H1 (cell line): ENCODE measurements at regions not wholly inside any gene's neighbourhood (a gene's known extent, or its start where the extent isn't known, plus 50 kb on each side); places are given as distances from the start of the nearest gene placed in this dataset.

Source experiments
- CTCF ChIA-PET: fragments of 300-600 bp; sonication (Branson Sonifier 250); formaldehyde crosslinking; loops from one replicate; lab custom pipeline; 2021; ENCODE audit not compliant: partially characterized antibody; lab: Charles Lee
- POLR2A ChIA-PET: fragments of 300-600 bp; sonication (Branson Sonifier 250); formaldehyde crosslinking; loops from one replicate; lab custom pipeline; 2021; ENCODE audit warnings: inconsistent platforms; ENCODE audit not compliant: partially characterized antibody; lab: Charles Lee
- DNase-seq, 2 experiments: peaks; one replicate each; pipeline versions ENCODE4 v3.0.0 to v3.0.0-alpha.2; 2010 to 2022; ENCODE audit warnings: low spot score in 2 of 2, low read depth in 1 of 2, mixed read lengths in 1 of 2
- FAIRE-seq: peaks from 2 replicates; lab custom pipeline; 2011; peaks lifted over from hg19 to GRCh38; lab: Jason Lieb, UNC
- H2AFZ ChIP-seq: 2 replicates; pipeline ENCODE4 v1.8.1; 2012; ENCODE audit warnings: low read length, inconsistent platforms
- H2AK5ac ChIP-seq: 2 replicates; pipeline ENCODE4 v1.6.1; 2013; ENCODE audit warnings: low read depth, low read length
- H2BK120ac ChIP-seq: replicated peaks from 2 replicates; pipeline ENCODE3; 2013; ENCODE audit warnings: low read depth, low read length, inconsistent platforms
- H2BK12ac ChIP-seq: 2 replicates; pipeline ENCODE4 v1.6.1; 2013; ENCODE audit warnings: low read depth, low read length
- H2BK15ac ChIP-seq: 2 replicates; pipeline ENCODE4 v1.6.1; 2013; ENCODE audit warnings: low read length
- H2BK20ac ChIP-seq: 2 replicates; pipeline ENCODE4 v1.6.1; 2013; ENCODE audit warnings: low read length
- H2BK5ac ChIP-seq: 2 replicates; pipeline ENCODE4 v1.6.1; 2013; ENCODE audit warnings: low read depth, low read length
- H3K14ac ChIP-seq: 2 replicates; pipeline ENCODE4 v1.6.1; 2013; ENCODE audit warnings: inconsistent platforms; ENCODE audit not compliant: insufficient read length
- H3K18ac ChIP-seq: 2 replicates; pipeline ENCODE4 v1.6.1; 2013; ENCODE audit warnings: low read length; ENCODE audit errors: extremely low read depth
- H3K23ac ChIP-seq: 2 replicates; pipeline ENCODE4 v1.6.1; 2013; ENCODE audit warnings: inconsistent platforms; ENCODE audit not compliant: insufficient read length
- H3K23me2 ChIP-seq: 2 replicates; pipeline ENCODE4 v1.6.1; 2013; ENCODE audit warnings: low read depth, low read length
- H3K27ac ChIP-seq: 2 replicates; pipeline ENCODE4 v1.6.1; 2011; ENCODE audit warnings: low read depth, low read length, inconsistent platforms
- H3K27me3 ChIP-seq, 4 experiments: replicated peaks in 1 of 4; 1 replicate in 1 of 4; 2 replicates in 3 of 4; pipeline versions ENCODE4 v1.6.1 to v1.8.1; 2011 to 2013; ENCODE audit warnings: low read length in 3 of 4, mild to moderate bottlenecking in 3 of 4, inconsistent platforms in 2 of 4, mixed read lengths in 2 of 4, moderate library complexity in 1 of 4; ENCODE audit not compliant: control insufficient read depth in 3 of 4, insufficient read depth in 3 of 4; ENCODE audit errors: extremely low read depth in 1 of 4
- H3K36me3 ChIP-seq, 4 experiments: 2 replicates each; pipeline versions ENCODE4 v1.6.1 to v1.8.1; 2011 to 2013; ENCODE audit warnings: mild to moderate bottlenecking in 4 of 4, low read length in 3 of 4, moderate library complexity in 2 of 4, control low read depth in 1 of 4, inconsistent platforms in 1 of 4; ENCODE audit not compliant: insufficient read depth in 4 of 4, control insufficient read depth in 2 of 4
- H3K4ac ChIP-seq: replicated peaks from 2 replicates; pipeline ENCODE3; 2013; ENCODE audit warnings: low read length, low read depth, mixed read lengths, inconsistent platforms; ENCODE audit not compliant: insufficient read length
- H3K4me1 ChIP-seq, 4 experiments: replicated peaks in 1 of 4; 1 replicate in 1 of 4; 2 replicates in 3 of 4; pipeline versions ENCODE4 v1.6.1 to v1.8.1; 2011 to 2013; ENCODE audit warnings: low read length in 3 of 4, inconsistent platforms in 2 of 4, mixed read lengths in 1 of 4; ENCODE audit not compliant: insufficient read depth in 4 of 4, control insufficient read depth in 3 of 4
- H3K4me2 ChIP-seq, 2 experiments: 2 replicates each; pipeline versions ENCODE4 v1.6.1 to v1.8.1; 2011 to 2013; ENCODE audit warnings: low read depth in 2 of 2, low read length in 2 of 2, control low read depth in 1 of 2, inconsistent platforms in 1 of 2, mild to moderate bottlenecking in 1 of 2; ENCODE audit not compliant: insufficient read depth in 1 of 2
- H3K4me3 ChIP-seq, 4 experiments: fragments of 200-600, 300-600 bp in 1 of 4; sonication (generic), shearing (Covaris generic), sonication (Bioruptor Twin) in 1 of 4; 2 replicates each; pipeline versions ENCODE4 v1.5.1 to v1.8.1; 2011 to 2016; ENCODE audit warnings: low read length in 4 of 4, low read depth in 3 of 4, control low read depth in 2 of 4, inconsistent platforms in 2 of 4, mild to moderate bottlenecking in 2 of 4, mixed read lengths in 1 of 4, moderate library complexity in 1 of 4; ENCODE audit not compliant: insufficient read depth in 2 of 4; ENCODE audit errors: extremely low read depth in 1 of 4
- H3K56ac ChIP-seq: replicated peaks from 2 replicates; pipeline ENCODE3; 2013; ENCODE audit warnings: low read depth, mild to moderate bottlenecking, mixed read lengths, low read length, inconsistent platforms; ENCODE audit not compliant: insufficient read length
- H3K79me1 ChIP-seq: 2 replicates; pipeline ENCODE4 v1.6.1; 2013; ENCODE audit warnings: low read depth, low read length, control low read depth
- H3K79me2 ChIP-seq, 2 experiments: 2 replicates each; pipeline versions ENCODE4 v1.6.1 to v1.8.1; 2012 to 2013; ENCODE audit warnings: low read length in 2 of 2, mild to moderate bottlenecking in 2 of 2, inconsistent platforms in 1 of 2; ENCODE audit not compliant: insufficient read depth in 2 of 2, control insufficient read depth in 1 of 2
- H3K9ac ChIP-seq, 4 experiments: replicated peaks in 1 of 4; 1 replicate in 1 of 4; 2 replicates in 3 of 4; pipeline versions ENCODE4 v1.6.1 to v1.8.1; 2011 to 2013; ENCODE audit warnings: low read depth in 3 of 4, low read length in 3 of 4, control low read depth in 2 of 4, mild to moderate bottlenecking in 2 of 4, moderate library complexity in 2 of 4, inconsistent platforms in 1 of 4; ENCODE audit errors: extremely low read depth in 1 of 4
- H3K9me3 ChIP-seq, 2 experiments: 2 replicates each; pipeline versions ENCODE4 v1.6.1 to v1.8.1; 2012 to 2013; ENCODE audit warnings: mild to moderate bottlenecking in 2 of 2, moderate library complexity in 2 of 2, control low read depth in 1 of 2, inconsistent platforms in 1 of 2, low read depth in 1 of 2, low read length in 1 of 2, mixed read lengths in 1 of 2; ENCODE audit not compliant: insufficient read depth in 2 of 2
- H4K20me1 ChIP-seq, 2 experiments: replicated peaks in 1 of 2; 2 replicates each; pipeline versions ENCODE3 to v1.8.1; 2011 to 2013; ENCODE audit warnings: inconsistent platforms in 2 of 2, low read length in 2 of 2, mild to moderate bottlenecking in 1 of 2; ENCODE audit not compliant: insufficient read depth in 2 of 2, control insufficient read depth in 1 of 2
- H4K5ac ChIP-seq: 2 replicates; pipeline ENCODE4 v1.6.1; 2013; ENCODE audit warnings: low read length, low read depth, mixed read lengths, inconsistent platforms; ENCODE audit not compliant: insufficient read length
- H4K8ac ChIP-seq: 2 replicates; pipeline ENCODE4 v1.8.0; 2013; ENCODE audit warnings: mild to moderate bottlenecking, moderate library complexity, low read length, inconsistent platforms; ENCODE audit not compliant: insufficient read depth; ENCODE audit errors: extremely low read depth
- H4K91ac ChIP-seq: replicated peaks from 2 replicates; pipeline ENCODE3; 2013; ENCODE audit warnings: low read length, mixed read lengths, inconsistent platforms; ENCODE audit not compliant: insufficient read length
- JUN ChIP-seq: IDR thresholded peaks from 2 replicates; pipeline ENCODE4 v1.6.1; 2011; ENCODE audit warnings: low read depth, mild to moderate bottlenecking, improper control_type of control experiment, low read length
- PHF8 ChIP-seq: fragments of 200-600 bp; sonication (generic); conservative IDR thresholded peaks from 2 replicates; pipeline ENCODE4 v1.7.1; 2012; ENCODE audit warnings: low read depth, mild to moderate bottlenecking, inconsistent platforms, low read length, moderate library complexity
- POLR2AphosphoS5 ChIP-seq: IDR thresholded peaks from 2 replicates; pipeline ENCODE4 v1.6.1; 2011; ENCODE audit warnings: low read depth, low read length
- RAD21 ChIP-seq, 2 experiments: IDR thresholded peaks in 1 of 2; conservative IDR thresholded peaks in 1 of 2; 2 replicates each; pipeline ENCODE4 v1.6.1; 2011; ENCODE audit warnings: low read depth in 2 of 2, low read length in 2 of 2, improper control_type of control experiment in 1 of 2, inconsistent platforms in 1 of 2, mild to moderate bottlenecking in 1 of 2, moderate library complexity in 1 of 2
- USF2 ChIP-seq: IDR thresholded peaks from 2 replicates; pipeline ENCODE4 v1.6.1; 2011; ENCODE audit warnings: low read length, improper control_type of control experiment
- WGBS, 2 experiments: shearing (Covaris generic) in 1 of 2; methylation state at CpG; one replicate each; pipeline versions ENCODE4 v1.1.6 to v1.1.7; 2013 to 2015; ENCODE audit warnings: low lambda C conversion rate in 2 of 2, mixed read lengths in 2 of 2, inconsistent platforms in 1 of 2, low coverage in 1 of 2, missing lambda C conversion rate in 1 of 2; ENCODE audit not compliant: insufficient replicate concordance in 2 of 2, insufficient coverage in 1 of 2, insufficient read length in 1 of 2; ENCODE audit errors: extremely low coverage in 1 of 2, missing lambda C conversion rate in 1 of 2; 5-methylcytosine and 5-hydroxymethylcytosine counted together

GRCh38 chr2:41379496-41380221 lies 668.2 kb upstream of the PKDCC start:
- 95% methylated on average over 13 of the region's 13 CpGs; no CpG with 5 or more reads in 1 of the 2 experiments for WGBS, 2 experiments
- POLR2A ChIA-PET = no interaction called here
- H4K5ac ChIP-seq = no peak overlapping the region
- no peak overlapping the region for H3K23ac ChIP-seq
- H3K56ac ChIP-seq = no peak overlapping the region
- no peak overlapping the region for H2BK12ac ChIP-seq
- H3K36me3 ChIP-seq = no peaks in the 10 kb centered on the region
- H4K91ac ChIP-seq = no peak overlapping the region
- no peak overlapping the region for H3K4me3 ChIP-seq
- no peak overlapping the region for H3K4me2 ChIP-seq
- no peaks in the 10 kb centered on the region for H3K27me3 ChIP-seq
- H2AFZ ChIP-seq = no peak overlapping the region
- no peak for FAIRE-seq
- no peak overlapping the region for H3K27ac ChIP-seq
- DNase-seq = no peak
- no peak overlapping the region for H3K18ac ChIP-seq
- no peak overlapping the region for H2BK5ac ChIP-seq
- no peak overlapping the region for H2BK120ac ChIP-seq
- H3K9ac ChIP-seq = no peak overlapping the region
- TF ChIP-seq PHF8 (no peak), RAD21 (IDR thresholded peaks at IDR 0.05 in 1 of 2, conservative IDR thresholded peaks at IDR 0.05 in 1 of 2; ENCODE audit: low read depth in 2 of 2, low read length in 2 of 2) (no peak), POLR2AphosphoS5 (no peak), USF2 (no peak), JUN (no peak)
- TF ChIP-seq, all 59 proteins: peak for 0
- Histone ChIP-seq H3K23me2 (no peaks in the 10 kb centered on the region), H2BK15ac (no peak overlapping the region), H2BK20ac (no peak overlapping the region), H3K14ac (no peak overlapping the region), H3K9me3 (no peaks in the 10 kb centered on the region), H2AK5ac (no peak overlapping the region), H3K79me2 (no peaks in the 10 kb centered on the region), H3K4ac (no peak overlapping the region), H3K79me1 (no peaks in the 10 kb centered on the region), H4K8ac (no peak overlapping the region), H3K4me1 (no peaks in the 10 kb centered on the region; a peak in 1 of 7 replicates), H4K20me1 (no peaks in the 10 kb centered on the region)
- CTCF ChIA-PET = interaction anchor here (1.4 kb wide), 1 partner anchor 320 kb away, joined by 3 read pairs; no protein-coding TSS in a partner anchor
